Astrocyte (in vitro differentiated cells and primary cell): ENCODE measurements at regions not wholly inside any gene's neighbourhood (a gene's known extent, or its start where the extent isn't known, plus 50 kb on each side); places are given as distances from the start of the nearest gene placed in this dataset.

Experiments
- CTCF ChIP-seq: IDR thresholded peaks from 2 replicates; pipeline ENCODE4 v1.5.1; 2011; ENCODE audit warnings: low read depth, mild to moderate bottlenecking, inconsistent platforms, low read length, moderate library complexity; ENCODE audit not compliant: insufficient read depth
- EZH2 ChIP-seq: IDR thresholded peaks from 2 replicates; pipeline ENCODE4 v1.6.1; 2012; ENCODE audit warnings: mild to moderate bottlenecking, low read length, inconsistent platforms; ENCODE audit not compliant: insufficient read depth

- TF ChIP-seq CTCF = no peak
- TF ChIP-seq EZH2 = no peak
Observed at GRCh38 chr4:136150046-136150445, 1382.2 kb downstream of the PCDH18 start.
